Kasumi-1 (cell line): ENCODE measurements at regions not wholly inside any gene's neighbourhood (a gene's known extent, or its start where the extent isn't known, plus 50 kb on each side); places are given as distances from the start of the nearest gene placed in this dataset.
A peak's percentile ranks its signal among the peaks of the same experiment; 100 is the strongest.

Experiments used
- DNase-seq, 2 experiments: peaks; one replicate each; lab custom pipeline; 2025; lab: John Stamatoyannopoulos, UW

DNA sequence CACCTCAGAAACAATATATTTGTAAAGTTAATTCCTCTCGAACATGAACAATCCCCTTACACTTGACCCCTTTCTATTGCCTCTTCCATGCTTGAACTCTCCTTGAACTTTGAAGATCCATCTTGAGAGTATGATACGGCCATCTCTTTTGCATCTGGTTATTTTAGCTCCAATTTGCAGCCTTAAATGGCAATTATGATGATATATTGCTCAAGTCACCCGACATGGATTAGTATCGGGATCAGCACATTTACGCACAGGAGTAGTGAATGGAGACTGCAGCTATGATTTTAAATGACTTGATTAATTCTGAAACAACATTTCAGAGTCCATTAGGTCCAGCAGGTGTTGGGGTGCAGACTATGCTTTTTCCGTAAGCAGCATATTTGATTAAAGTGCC is 143.8 kb upstream of the PAQR3 start:
- no peak for DNase-seq

DNA sequence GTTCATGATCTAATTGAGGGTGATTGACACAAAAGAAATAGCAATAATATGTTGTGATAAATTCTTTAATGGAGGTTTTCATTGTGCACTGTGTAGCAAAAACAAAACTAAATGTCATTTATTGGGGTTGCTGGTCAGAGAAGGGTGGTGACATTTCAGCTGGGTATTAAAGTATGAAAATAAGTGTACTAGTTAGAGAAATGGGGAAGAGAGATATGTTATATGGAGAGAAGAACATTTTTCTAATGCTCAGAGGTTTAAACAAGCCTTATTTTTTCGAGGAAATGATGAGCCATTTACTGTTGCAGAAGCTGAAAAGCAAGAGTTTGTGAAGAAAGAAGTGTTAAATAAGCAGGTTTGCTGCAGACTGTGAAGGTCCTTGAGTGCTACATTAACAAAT is 142.7 kb upstream of the PAQR3 start:
- no peak for DNase-seq

DNA sequence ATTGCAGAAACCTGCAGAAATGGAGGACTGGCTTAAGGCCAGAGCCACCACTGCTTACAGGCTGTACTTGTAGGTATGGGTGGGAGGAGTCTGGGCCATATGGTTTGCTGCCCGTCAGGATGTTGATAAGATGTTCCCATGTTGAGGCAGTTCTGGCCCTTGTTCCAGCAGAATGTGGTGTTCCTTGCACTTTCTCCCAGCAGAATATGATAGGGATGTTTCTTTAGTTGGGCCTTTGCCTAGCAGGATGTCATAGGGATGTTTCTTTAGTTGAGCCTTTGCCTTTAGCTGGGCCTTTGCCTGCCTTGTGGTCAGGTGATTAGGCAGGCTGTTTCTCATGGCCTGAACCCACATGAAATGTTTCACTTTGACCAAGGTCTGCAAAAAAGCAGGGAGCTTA is 139.1 kb upstream of the PAQR3 start:
- no peak for DNase-seq

DNA sequence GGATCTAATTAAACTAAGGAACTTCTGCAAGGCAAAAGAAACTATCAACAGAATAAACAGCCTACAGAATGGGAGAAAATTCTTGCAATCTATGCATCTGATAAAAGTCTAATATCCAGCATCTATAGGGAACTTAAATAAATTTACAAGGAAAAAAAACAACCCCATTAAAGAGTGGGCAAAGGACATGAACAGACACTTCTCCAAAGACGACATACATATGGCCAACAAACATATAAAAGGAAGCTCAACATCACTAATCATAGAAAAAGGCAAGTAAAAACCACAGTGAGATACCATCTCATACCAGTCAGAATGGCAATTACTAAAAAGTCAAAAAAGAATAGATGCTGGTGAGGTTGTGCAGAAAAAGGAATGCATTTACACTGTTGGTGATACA is 134.8 kb upstream of the PAQR3 start:
- DNase-seq, result no peak

DNA sequence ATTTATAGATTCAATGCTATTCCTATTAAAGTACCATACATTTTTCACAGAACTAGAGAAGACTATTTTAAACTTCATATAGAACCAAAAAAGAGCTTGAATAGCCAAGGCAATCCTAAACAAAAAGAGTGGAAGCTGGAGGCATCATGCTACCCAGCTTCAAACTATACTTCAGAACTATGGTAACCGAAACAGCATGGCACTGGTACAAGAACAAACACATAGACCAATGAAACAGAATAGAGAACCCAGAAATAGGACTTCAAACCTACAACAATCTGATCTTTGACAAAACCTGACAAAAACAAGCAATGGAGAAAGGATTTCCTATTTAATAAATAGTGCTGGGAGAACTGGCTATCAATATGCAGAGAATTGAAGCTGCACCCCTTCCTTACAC is 134.2 kb upstream of the PAQR3 start:
- no peak for DNase-seq

DNA sequence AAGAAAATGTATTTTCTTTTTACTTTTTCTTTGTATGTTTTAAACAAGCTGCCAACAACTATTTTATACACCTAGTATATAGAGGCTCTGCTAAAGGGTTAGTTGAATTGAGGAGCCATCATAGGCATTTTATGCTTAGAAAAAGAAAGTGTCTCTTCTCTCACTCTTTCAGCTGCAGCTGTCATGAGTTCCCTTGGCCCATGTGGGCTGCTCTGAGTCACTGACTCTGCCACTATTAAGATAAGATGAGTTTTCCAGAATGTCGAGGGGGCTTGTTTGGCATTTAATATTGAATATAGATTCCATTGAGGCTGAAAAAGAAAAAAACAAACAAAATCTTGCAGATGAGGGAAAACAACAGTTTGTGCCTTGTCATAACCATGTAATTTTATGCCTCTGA is 126.0 kb upstream of the PAQR3 start:
- DNase-seq, result no peak

DNA sequence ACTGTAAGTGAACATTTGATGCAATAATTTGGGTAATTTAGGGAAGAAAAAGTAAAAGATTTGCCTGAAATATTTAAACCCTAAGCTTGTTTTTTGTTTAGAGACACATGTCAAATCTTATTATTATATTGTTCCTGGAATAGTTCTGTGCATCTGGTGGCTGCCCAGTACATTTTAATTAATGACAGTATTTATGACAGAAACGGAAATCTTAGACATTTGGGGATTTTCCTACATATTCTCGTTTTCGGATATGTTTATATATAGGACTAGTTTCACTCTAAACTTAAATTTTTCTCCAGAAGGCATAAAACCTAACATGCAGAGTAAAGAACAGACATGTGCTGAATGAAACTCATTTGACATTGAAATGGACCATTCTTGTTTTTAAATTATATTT is 125.6 kb upstream of the PAQR3 start:
- no peak for DNase-seq

DNA sequence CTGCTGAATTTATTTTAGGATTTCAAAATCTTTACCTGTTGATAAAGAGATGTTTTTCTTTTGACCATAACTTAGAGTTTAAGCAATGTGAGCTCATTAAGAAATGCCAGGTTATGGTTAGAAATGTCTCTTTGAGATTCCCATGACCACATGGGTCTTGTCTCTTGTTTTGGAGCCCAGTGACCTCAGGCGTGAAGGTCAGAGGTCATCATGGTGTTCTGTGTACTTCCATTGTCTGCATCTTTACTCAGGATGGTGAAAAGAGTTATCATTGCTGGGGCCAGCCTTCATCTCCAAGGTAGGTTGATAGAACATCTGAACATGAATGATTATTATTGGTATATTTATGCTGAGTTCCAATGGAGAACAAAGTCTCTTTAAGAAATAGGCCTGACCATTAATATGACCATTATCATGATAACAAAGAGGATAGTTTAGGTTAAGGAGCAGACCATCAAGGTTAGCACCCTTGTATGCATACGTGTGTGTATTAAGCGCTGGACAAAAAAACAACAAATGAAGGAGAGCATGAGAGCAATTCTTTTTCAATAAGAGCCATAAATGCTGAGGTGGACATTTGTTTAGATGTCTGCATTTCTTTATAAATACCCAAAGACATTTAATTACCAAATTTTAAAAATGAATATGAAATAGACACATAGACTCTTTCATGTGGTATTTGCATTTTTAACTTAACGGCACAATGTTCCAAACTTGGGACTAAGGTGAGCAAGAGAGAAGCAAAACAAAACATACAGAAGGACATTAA is 120.6 kb upstream of the PAQR3 start:
- DNase-seq, result no peak

DNA sequence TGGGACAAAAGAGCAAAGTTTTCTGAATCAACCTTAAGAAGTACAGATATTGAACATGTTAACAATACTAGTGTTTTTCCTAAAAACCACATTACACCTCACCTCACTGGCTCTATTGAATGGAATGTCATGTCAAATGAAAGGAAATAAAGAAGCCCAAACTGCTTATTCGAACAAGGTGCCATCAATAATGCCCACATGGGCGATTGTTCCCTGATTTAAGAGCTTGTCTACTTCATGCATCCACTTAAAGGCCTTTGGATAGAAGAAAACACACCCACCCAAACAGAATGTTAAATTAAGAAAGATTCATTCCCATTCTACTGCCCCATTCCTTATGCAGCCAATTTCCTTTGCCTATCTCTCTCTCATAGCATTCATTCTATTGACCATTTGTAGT is 118.5 kb upstream of the PAQR3 start:
- no peak for DNase-seq

DNA sequence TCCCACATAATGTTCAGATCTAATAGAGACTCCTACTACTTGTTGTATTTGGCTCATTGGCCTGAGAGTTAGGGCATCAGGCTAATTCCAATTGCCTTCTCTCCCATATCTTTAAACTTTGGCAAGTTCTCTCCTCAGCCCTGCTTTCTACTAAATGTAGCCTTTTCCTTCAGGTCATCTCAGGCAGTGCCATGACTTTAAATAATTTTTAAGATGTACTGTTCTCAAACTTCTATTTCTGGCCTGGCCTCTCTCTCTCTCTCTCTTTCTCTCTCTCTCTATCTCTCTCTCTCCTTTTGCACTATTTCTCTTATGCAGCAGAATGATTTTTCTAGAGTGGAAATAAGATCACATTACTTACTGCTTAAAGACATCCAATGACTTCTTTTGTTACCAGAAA is 114.5 kb upstream of the PAQR3 start:
- no peak for DNase-seq

DNA sequence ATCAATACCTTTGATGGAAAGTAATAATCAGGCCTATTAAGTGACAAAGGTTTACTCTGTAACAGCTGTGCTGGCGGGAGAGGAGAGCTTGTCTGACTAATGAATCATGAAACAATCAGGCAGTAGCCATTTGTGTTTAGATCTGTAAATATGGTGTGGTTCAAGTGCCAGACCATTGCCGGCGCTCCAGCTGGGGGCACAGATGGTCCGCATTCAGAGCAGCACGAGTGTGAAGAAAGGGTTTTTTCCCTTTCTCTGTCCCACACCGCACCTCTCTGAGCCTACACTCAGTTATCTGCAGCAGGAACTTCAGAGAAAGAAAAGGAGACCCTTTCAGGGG is 111.3 kb upstream of the PAQR3 start:
- no peak for DNase-seq

DNA sequence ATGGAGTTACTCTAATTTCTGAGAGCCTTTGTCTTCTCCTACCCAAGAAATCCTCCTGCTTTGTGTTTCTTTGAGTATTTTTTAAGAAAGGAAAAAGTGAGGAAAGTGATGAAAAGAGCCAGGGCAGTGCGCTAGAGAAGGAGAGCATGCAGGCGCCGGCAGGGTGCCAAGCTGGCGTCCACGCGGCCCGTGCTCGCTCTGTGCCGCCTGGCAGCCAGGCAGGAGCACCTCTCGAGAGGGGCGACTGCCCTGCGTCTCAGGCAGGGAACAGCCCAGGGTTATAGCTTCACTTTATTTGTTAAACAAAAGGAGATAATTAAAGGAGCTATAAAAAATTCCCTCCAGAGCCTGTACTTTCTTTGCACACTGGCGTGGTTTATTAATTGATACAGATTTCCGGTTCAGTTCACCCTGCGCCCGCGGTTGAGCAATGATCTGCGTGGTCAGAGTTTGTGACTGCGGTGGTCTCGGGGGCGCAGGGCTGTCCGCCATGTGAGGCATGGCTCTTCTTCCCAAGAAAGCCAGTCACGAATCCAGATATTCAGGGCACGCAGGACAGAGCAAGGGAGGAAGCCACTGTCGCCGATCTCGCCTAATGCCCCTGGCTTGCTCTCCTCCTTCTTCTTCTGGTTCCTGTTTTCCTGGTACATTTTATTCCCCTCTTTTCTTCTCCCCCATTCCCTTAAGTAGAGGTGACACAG is 110.8 kb upstream of the PAQR3 start:
- DNase-seq, result no peak

DNA sequence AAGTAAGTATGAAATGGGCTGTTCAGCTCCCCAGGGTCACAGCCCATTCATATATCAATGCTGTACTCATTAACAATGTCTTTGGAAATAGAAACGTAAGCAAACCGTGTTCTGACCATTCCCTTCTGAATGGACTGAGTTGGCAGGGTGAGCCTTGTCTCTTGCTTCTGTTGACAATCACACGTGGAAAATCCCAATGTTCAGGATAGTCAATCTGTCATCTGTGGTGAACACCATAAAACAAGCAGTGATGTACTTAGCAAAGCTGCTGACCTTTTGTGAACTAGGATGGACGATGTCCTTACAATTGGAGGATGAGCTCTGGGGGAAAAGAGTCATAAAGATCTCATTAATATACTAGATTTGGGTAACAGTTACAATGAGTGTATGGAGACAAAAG is 109.6 kb upstream of the PAQR3 start:
- DNase-seq, result no peak

DNA sequence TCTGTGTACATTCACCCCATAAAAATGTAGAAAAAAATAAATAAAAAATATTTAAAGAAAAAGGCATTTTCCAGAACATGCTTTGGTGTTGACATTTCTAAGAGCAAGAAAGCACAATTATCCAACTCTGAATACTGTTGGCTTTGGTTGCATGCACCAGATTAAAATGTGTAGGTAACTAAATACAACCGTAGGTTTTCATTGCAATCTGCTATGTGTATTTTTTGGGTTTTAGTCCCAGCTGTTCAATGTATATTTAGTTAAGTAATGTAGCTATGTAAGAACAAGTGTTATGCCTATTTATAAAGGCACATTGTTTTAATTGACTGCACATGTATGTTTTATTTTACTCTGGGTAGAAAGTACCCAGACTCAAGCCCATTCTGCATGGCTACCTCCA is 108.1 kb upstream of the PAQR3 start:
- DNase-seq, result no peak

DNA sequence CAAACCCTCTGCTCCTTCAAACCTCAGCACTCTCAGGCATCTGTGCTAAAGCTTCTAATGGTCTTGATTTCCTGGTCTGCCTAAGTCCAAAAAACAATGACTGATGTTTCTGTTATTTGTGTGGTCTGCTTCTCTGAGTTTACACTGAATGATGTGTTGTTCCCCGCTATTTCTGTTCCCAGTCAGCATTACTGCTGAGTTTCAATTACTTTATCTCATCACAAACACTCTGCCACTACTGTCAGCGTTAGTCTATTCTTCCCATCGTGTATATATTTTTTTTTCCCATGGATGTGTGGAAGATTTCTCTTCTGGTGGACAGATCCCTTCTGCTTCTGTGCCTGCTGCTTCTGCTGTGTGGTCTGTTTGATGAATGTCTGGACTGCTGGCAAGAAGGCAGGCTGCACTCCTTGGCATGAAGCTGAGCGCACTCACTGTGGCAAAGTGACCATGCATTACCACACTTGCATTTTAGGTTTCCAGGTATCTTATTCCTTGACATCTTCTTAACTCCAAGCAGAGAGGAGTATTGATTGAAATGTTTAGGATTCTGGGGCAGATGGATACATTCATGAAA is 106.9 kb upstream of the PAQR3 start:
- DNase-seq, result no peak

DNA sequence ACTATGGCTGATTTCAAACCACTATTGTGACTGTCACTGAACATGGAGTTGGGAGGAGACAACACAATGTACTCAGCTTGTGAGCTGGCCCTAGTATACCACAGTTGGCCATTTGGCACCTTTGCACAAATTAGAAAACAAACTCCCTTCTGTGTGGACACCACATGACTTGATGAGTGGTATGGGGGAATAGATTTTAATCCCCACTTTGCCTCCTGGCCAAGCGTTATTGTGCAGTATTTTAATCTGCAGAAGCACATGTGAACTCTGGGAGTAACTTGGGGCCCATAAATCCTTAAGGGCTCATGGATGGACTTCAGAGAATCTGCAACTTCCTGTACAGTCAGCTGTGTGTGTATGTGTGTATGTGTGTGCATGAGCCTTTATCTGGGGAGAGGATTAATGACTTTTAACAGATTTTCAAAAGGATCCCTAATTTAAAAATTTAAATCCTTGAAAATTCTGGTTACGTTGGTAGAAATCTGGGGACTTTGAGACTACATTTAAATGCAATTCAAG is 105.0 kb upstream of the PAQR3 start:
- DNase-seq, result no peak

DNA sequence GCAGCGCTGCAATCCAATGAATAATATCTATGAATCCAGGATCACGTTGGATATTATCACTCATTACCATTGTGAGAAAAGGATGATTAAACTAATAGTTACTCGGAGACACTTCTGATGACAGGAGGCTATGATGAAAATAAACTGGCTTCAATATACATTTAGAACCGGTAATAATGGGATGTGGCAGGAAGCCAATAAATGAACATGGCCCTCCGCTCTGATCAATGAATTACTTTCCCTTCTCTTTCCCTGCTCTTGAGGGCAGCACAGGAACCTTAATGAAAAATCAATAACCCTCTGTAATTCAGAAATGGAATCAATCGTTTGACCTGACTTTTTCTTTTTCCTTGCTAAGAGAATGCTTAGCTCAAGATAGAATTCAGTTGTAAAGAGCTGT is 103.9 kb upstream of the PAQR3 start:
- no peak for DNase-seq

DNA sequence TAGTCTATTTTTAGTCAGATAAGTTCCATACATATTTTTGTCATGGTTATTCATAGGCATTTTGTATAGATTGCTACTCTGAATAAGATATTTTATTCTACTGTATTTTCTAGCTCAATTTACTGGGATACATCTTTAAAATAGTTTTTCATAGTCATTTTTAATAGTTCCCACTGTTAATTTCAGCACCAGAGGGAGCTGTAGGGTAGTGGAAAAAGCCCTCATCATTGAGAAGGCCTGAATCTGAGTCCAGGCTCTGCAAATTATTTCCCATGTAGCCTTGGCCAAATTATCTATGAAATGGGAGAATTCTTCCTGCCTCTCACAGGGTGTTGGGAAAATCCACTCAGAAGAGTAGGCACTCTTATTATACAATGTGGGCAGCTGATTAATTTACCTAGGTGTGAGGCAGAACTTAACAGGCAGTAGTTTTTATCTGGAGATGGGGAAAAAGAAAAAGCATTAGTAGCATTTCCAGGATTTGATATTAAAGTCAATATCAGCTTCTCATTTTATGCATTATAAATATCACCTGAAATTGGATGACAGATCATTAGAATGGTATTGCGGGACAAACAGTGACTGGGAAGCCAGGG is 102.9 kb upstream of the PAQR3 start:
- DNase-seq, result peak; percentile 69 to 74

DNA sequence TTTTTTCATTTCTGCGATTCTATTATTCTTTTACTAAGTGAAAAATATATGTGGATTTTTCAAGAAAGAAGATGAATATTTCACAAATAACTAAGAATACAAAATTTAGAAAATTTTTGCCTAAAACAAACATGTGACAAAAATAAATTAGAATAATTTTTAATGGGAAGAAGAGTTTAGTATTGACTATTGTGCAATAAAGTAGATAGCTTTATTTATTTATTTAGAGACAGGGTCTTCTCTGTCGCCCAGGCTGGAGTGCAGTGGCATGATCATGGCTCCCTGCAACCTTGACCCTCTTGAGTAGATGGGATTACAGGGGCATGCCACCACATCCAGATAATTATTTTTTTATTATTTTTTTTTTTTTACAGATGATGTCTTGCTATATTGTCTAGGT is 95.3 kb upstream of the PAQR3 start:
- DNase-seq, result no peak

DNA sequence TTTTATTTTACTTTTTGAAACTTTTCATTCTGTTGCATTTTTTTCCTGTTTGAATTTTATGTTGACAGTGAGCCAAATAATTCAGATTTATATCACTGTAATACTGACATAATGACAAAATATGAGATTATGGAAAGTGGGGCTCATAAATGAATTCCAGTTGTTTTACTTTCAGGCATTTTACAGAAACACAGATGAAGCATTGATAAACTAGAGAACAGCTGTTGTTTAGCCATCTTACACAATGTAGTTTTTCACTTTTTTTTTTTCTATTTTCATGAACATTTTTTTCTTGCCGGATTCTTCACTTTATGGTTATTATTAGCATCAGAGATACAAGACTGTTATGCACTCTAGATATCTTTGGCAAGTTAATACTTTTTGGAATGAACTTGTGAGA is 91.7 kb upstream of the PAQR3 start:
- DNase-seq, result no peak

DNA sequence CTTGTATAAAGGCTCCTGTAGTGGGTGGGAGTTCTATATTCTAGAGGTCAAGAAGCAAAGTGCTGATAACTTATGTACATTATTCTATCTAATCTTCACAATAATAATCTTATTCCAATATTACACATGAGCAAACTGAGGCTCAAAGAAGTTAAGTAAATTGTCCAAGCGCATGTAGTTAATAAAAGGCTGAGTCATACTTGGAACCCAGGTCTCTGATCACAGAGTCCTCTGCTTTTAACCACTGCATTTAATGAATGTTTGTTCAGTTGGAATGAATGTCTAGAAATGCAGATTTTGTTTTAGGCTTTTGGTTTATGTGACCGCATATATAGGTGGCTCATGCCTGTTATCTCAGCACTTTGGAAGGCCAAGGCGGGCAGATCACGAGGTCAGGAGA is 88.4 kb upstream of the PAQR3 start:
- DNase-seq, result no peak

DNA sequence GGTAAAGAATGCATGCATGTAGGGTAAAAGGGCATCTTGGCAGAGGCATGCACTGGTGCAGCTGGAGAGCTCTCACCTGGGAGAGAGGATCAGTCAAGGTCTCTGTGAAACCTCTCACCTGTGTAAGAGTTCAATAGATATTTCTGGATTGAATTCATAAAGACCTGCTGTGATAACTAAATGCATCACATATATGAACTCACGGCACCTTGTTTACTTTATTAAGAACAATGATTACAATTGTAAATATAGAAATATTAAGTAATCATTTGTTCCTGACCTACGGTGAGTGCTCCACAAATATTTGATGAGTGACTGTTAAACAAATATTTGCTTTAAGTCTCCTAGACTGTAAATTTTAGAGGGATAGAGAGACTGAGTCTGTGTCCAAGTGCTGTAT is 85.9 kb upstream of the PAQR3 start:
- no peak for DNase-seq
